H54 (cell line): ENCODE measurements at regions not wholly inside any gene's neighbourhood (a gene's known extent, or its start where the extent isn't known, plus 50 kb on each side); places are given as distances from the start of the nearest gene placed in this dataset.

ENCODE experiments used
- DNase-seq: peaks from one replicate; pipeline ENCODE4 v3.0.0; 2011; ENCODE audit warnings: low spot score, mixed read lengths; ENCODE audit not compliant: insufficient read length
- FAIRE-seq: peaks from 3 replicates; lab custom pipeline; 2011; peaks lifted over from hg19 to GRCh38; lab: Jason Lieb, UNC
- POLR2A ChIP-seq: IDR thresholded peaks from 2 replicates; pipeline ENCODE4 v1.6.1; 2011; ENCODE audit warnings: low read depth, mild to moderate bottlenecking, low read length

- DNase-seq (no peak), FAIRE-seq (no peak)
- TF ChIP-seq POLR2A = no peak
These were observed 727.1 kb upstream of the GRAMD2B start for GRCh38 chr5:125695996-125696655.

GRCh38 chr5:125696762-125697161 lies 726.4 kb upstream of the GRAMD2B start:
- TF ChIP-seq POLR2A = no peak
- FAIRE-seq (peak; percentile 83), DNase-seq (no peak)

GRCh38 chr5:125698420-125698819 lies 724.8 kb upstream of the GRAMD2B start:
- DNase-seq (no peak), FAIRE-seq (no peak)
- TF ChIP-seq POLR2A = no peak

GRCh38 chr5:125699860-125700259 lies 723.3 kb upstream of the GRAMD2B start:
- FAIRE-seq = peak; percentile 6
- TF ChIP-seq POLR2A = no peak
- DNase-seq = no peak

- no peak for DNase-seq
- no peak for TF ChIP-seq POLR2A
- peak; percentile 80 for FAIRE-seq
These were observed 722.8 kb upstream of the GRAMD2B start for GRCh38 chr5:125700380-125700861.

GRCh38 chr5:125703616-125704015 lies 719.6 kb upstream of the GRAMD2B start:
- no peak for TF ChIP-seq POLR2A
- DNase-seq = no peak
- FAIRE-seq = no peak

- no peak for TF ChIP-seq POLR2A
- FAIRE-seq (no peak), DNase-seq (no peak)
These were observed 718.3 kb upstream of the GRAMD2B start for GRCh38 chr5:125704888-125705287.

GRCh38 chr5:125708583-125708982 lies 714.6 kb upstream of the GRAMD2B start:
- DNase-seq (no peak), FAIRE-seq (no peak)
- TF ChIP-seq POLR2A = no peak

GRCh38 chr5:125710745-125711144 lies 712.5 kb upstream of the GRAMD2B start:
- FAIRE-seq = no peak
- no peak for DNase-seq
- no peak for TF ChIP-seq POLR2A

GRCh38 chr5:125712397-125712796 lies 710.8 kb upstream of the GRAMD2B start:
- DNase-seq (no peak), FAIRE-seq (no peak)
- TF ChIP-seq POLR2A = no peak

- TF ChIP-seq POLR2A = no peak
- no peak for DNase-seq
- no peak for FAIRE-seq
These were observed 710.0 kb upstream of the GRAMD2B start for GRCh38 chr5:125713109-125713805.

- no peak for FAIRE-seq
- TF ChIP-seq POLR2A = no peak
- DNase-seq = no peak
These were observed 708.0 kb upstream of the GRAMD2B start for GRCh38 chr5:125715216-125715615.

GRCh38 chr5:125717209-125717608 lies 706.0 kb upstream of the GRAMD2B start:
- no peak for TF ChIP-seq POLR2A
- peak; percentile 7 for DNase-seq
- peak; percentile 96 for FAIRE-seq

- FAIRE-seq (no peak), DNase-seq (no peak)
- TF ChIP-seq POLR2A = no peak
These were observed 703.4 kb upstream of the GRAMD2B start for GRCh38 chr5:125719681-125720347.

- DNase-seq (no peak), FAIRE-seq (no peak)
- TF ChIP-seq POLR2A = no peak
These were observed 702.9 kb upstream of the GRAMD2B start for GRCh38 chr5:125720348-125720685.
